Neural progenitor cell (in vitro differentiated cells): ENCODE measurements at regions not wholly inside any gene's neighbourhood (a gene's known extent, or its start where the extent isn't known, plus 50 kb on each side); places are given as distances from the start of the nearest gene placed in this dataset.

Source experiments
- EZH2 ChIP-seq: fragments of 200-600 bp; sonication (generic); IDR thresholded peaks from 2 replicates; pipeline ENCODE4 v1.6.1; 2017; ENCODE audit warnings: antibody characterized with exemption, mild to moderate bottlenecking, moderate library complexity
- EZH2phosphoT487 ChIP-seq: fragments of 200-600 bp; sonication (generic); IDR thresholded peaks from 2 replicates; pipeline ENCODE4 v1.6.1; 2017; ENCODE audit warnings: antibody characterized with exemption
- TF ChIP-seq, protein P1 (sequence below): fragments of 200-600 bp; sonication (generic); IDR thresholded peaks from 2 replicates; pipeline ENCODE4 v1.5.1; 2017; ENCODE audit warnings: antibody characterized with exemption, mild to moderate bottlenecking

DNA sequence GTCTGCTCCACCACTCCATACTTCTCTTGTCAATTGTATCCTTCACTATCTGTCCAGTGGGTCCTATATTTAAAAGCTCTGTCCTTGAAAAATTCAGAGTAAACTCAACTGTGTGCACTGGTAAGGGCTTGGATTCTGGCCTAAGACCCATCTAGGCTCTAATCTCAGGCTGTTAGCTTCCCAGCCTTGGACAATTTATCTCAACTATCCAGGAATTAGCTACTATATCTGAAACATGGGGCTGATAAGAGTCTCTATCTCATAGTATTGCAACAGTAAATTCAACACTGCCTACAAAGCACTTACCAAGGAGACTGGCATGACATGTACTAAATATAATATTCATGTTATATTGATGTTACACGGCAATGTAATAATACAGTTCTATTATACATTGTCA, 303.4 kb downstream of the XPNPEP1 start:
- TF ChIP-seq EZH2phosphoT487, result no peak
- TF ChIP-seq, protein P1, sequence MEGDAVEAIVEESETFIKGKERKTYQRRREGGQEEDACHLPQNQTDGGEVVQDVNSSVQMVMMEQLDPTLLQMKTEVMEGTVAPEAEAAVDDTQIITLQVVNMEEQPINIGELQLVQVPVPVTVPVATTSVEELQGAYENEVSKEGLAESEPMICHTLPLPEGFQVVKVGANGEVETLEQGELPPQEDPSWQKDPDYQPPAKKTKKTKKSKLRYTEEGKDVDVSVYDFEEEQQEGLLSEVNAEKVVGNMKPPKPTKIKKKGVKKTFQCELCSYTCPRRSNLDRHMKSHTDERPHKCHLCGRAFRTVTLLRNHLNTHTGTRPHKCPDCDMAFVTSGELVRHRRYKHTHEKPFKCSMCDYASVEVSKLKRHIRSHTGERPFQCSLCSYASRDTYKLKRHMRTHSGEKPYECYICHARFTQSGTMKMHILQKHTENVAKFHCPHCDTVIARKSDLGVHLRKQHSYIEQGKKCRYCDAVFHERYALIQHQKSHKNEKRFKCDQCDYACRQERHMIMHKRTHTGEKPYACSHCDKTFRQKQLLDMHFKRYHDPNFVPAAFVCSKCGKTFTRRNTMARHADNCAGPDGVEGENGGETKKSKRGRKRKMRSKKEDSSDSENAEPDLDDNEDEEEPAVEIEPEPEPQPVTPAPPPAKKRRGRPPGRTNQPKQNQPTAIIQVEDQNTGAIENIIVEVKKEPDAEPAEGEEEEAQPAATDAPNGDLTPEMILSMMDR, result no peak
- no peak for TF ChIP-seq EZH2
